Mucosa of descending colon (tissue), 3 donors: ENCODE measurements at regions not wholly inside any gene's neighbourhood (a gene's known extent, or its start where the extent isn't known, plus 50 kb on each side); places are given as distances from the start of the nearest gene placed in this dataset.

Experiments
- ATAC-seq: fragments of 200-7000 bp; cut with Tn5 transposase; one replicate; pipeline ENCODE4 v1.9.1; 2020; ENCODE audit warnings: mild to moderate bottlenecking, moderate library complexity
- DNase-seq, 3 donors: peaks; one replicate each; pipeline ENCODE4 v3.0.0-alpha.2; 2020
- H3K36me3 ChIP-seq: fragments of 200-600 bp; one replicate; pipeline ENCODE4 v1.8.0; 2021; ENCODE audit warnings: low read depth, mild to moderate bottlenecking
- H3K4me1 ChIP-seq: fragments of 200-600 bp; one replicate; pipeline ENCODE4 v1.8.0; 2021; ENCODE audit warnings: low read depth, mild to moderate bottlenecking
- H3K4me3 ChIP-seq: fragments of 200-600 bp; one replicate; pipeline ENCODE4 v1.8.0; 2021; ENCODE audit warnings: mild to moderate bottlenecking
- H3K9me3 ChIP-seq: fragments of 200-600 bp; one replicate; pipeline ENCODE4 v1.8.0; 2021; ENCODE audit warnings: mild to moderate bottlenecking
- CTCF ChIP-seq: fragments of 200-600 bp; IDR thresholded peaks from one replicate; pipeline ENCODE4 v1.8.0; 2022; ENCODE audit warnings: antibody characterized with exemption, mild to moderate bottlenecking
- intact Hi-C, 2 donors: fragments of 100-400 bp; cut with DNase I in 1 of 2; cut with micrococcal nuclease in 1 of 2; formaldehyde crosslinking; loops; one replicate each; pipeline versions ENCODE4 v1.11.0 to v1.11.1; 2022; cut with DNase I, micrococcal nuclease
- donor health status: DM: no; HTN: no; CAD: no; lungs with moderate emphysema.
- donor health status: DM: no; HTN: no; CAD: no.
- donor health status: DM: no; HTN: yes; CAD: no.

GRCh38 chr5:3335301-3335700 lies 260.3 kb upstream of the IRX1 start:
- ATAC-seq (no peak), DNase-seq (no peak)
- no peaks in the 10 kb centered on the region for H3K4me1 ChIP-seq
- intact Hi-C loops: no loop called here
- peaks cover 13% of the 10 kb centered on the region for H3K9me3 ChIP-seq
- H3K4me3 ChIP-seq: no peak overlapping the region
- H3K36me3 ChIP-seq: no peaks in the 10 kb centered on the region
- TF ChIP-seq CTCF: no peak

GRCh38 chr5:3333836-3334235 lies 261.8 kb upstream of the IRX1 start:
- no peak for TF ChIP-seq CTCF
- Histone ChIP-seq H3K9me3 (peaks cover 20% of the 10 kb centered on the region), H3K4me1 (no peaks in the 10 kb centered on the region), H3K36me3 (no peaks in the 10 kb centered on the region), H3K4me3 (no peak overlapping the region)
- DNase-seq (no peak), ATAC-seq (no peak)
- intact Hi-C loops: no loop called here

GRCh38 chr5:3333105-3333504 lies 262.5 kb upstream of the IRX1 start:
- DNase-seq: no peak
- no peak overlapping the region for H3K4me3 ChIP-seq
- ATAC-seq: no peak
- H3K36me3 ChIP-seq: no peaks in the 10 kb centered on the region
- intact Hi-C loops: no loop called here
- peaks cover 23% of the 10 kb centered on the region for H3K9me3 ChIP-seq
- no peak for TF ChIP-seq CTCF
- no peaks in the 10 kb centered on the region for H3K4me1 ChIP-seq

GRCh38 chr5:3331819-3332218 lies 263.8 kb upstream of the IRX1 start:
- ATAC-seq (no peak), DNase-seq (no peak)
- intact Hi-C loops: no loop called here
- H3K4me3 ChIP-seq: no peak overlapping the region
- no peaks in the 10 kb centered on the region for H3K4me1 ChIP-seq
- H3K36me3 ChIP-seq: no peaks in the 10 kb centered on the region
- no peak for TF ChIP-seq CTCF
- H3K9me3 ChIP-seq: peaks cover 27% of the 10 kb centered on the region

GRCh38 chr5:3330442-3330841 lies 265.2 kb upstream of the IRX1 start:
- no peak overlapping the region for H3K4me3 ChIP-seq
- H3K4me1 ChIP-seq: no peaks in the 10 kb centered on the region
- no peaks in the 10 kb centered on the region for H3K36me3 ChIP-seq
- no peak for DNase-seq
- intact Hi-C loops: no loop called here
- no peak for TF ChIP-seq CTCF
- H3K9me3 ChIP-seq: peaks cover 22% of the 10 kb centered on the region
- no peak for ATAC-seq

GRCh38 chr5:3329427-3329826 lies 266.2 kb upstream of the IRX1 start:
- TF ChIP-seq CTCF: no peak
- intact Hi-C loops: no loop called here
- H3K4me3 ChIP-seq: no peak overlapping the region
- peaks cover 22% of the 10 kb centered on the region for H3K9me3 ChIP-seq
- ATAC-seq (no peak), DNase-seq (no peak)
- no peaks in the 10 kb centered on the region for H3K36me3 ChIP-seq
- H3K4me1 ChIP-seq: no peaks in the 10 kb centered on the region
